CD14-positive monocyte (primary cell): ENCODE measurements at regions not wholly inside any gene's neighbourhood (a gene's known extent, or its start where the extent isn't known, plus 50 kb on each side); places are given as distances from the start of the nearest gene placed in this dataset.

ENCODE experiments used
- DNase-seq, 3 donors: peaks; one replicate each; pipeline ENCODE4 v3.0.0-alpha.2; 2011 to 2022
- H2AFZ ChIP-seq: 2 replicates; pipeline ENCODE4 v1.6.0; 2012; ENCODE audit warnings: mild to moderate bottlenecking, low read depth, low read length, inconsistent platforms; ENCODE audit not compliant: insufficient read depth, poor library complexity, severe bottlenecking
- H3K27ac ChIP-seq, 2 donors: 1 replicate in 1 of 2; 2 replicates in 1 of 2; pipeline ENCODE4 v1.5.1; 2012 to 2013; ENCODE audit warnings: low read length in 2 of 2, control low read depth in 1 of 2, inconsistent platforms in 1 of 2, low read depth in 1 of 2, mild to moderate bottlenecking in 1 of 2
- H3K27me3 ChIP-seq, 2 donors: one replicate each; pipeline versions ENCODE4 v1.6.0 to v1.6.1; 2011 to 2013; ENCODE audit warnings: low read length in 2 of 2; ENCODE audit not compliant: control insufficient read depth in 2 of 2, insufficient read depth in 2 of 2
- H3K36me3 ChIP-seq, 2 donors: replicated peaks in 1 of 2; 1 replicate in 1 of 2; 2 replicates in 1 of 2; pipeline versions ENCODE4 v1.5.1 to v1.6.1; 2012 to 2013; ENCODE audit warnings: low read length in 2 of 2, control low read depth in 1 of 2, inconsistent platforms in 1 of 2, mild to moderate bottlenecking in 1 of 2; ENCODE audit not compliant: insufficient read depth in 2 of 2, control insufficient read depth in 1 of 2
- H3K4me1 ChIP-seq, 2 donors: 1 replicate in 1 of 2; 2 replicates in 1 of 2; pipeline versions ENCODE4 v1.5.1 to v1.6.1; 2012 to 2013; ENCODE audit warnings: low read length in 2 of 2, control low read depth in 1 of 2, inconsistent platforms in 1 of 2, mild to moderate bottlenecking in 1 of 2, moderate library complexity in 1 of 2; ENCODE audit not compliant: insufficient read depth in 2 of 2, control insufficient read depth in 1 of 2
- H3K4me2 ChIP-seq: replicated peaks from 2 replicates; pipeline ENCODE3; 2012; ENCODE audit warnings: low read length, moderate library complexity, mild to moderate bottlenecking; ENCODE audit not compliant: poor library complexity, severe bottlenecking; ENCODE audit errors: extremely low read depth
- H3K4me3 ChIP-seq, 3 experiments: fragments of 200-600 bp in 1 of 3; sonication (generic) in 1 of 3; replicated peaks in 1 of 3; 1 replicate in 2 of 3; 2 replicates in 1 of 3; pipeline ENCODE4 v1.5.1; 2011 to 2013; ENCODE audit warnings: low read length in 3 of 3, mild to moderate bottlenecking in 3 of 3, control low read depth in 2 of 3, low read depth in 2 of 3, inconsistent platforms in 1 of 3, moderate library complexity in 1 of 3
- H3K79me2 ChIP-seq: 2 replicates; pipeline ENCODE4 v1.6.0; 2012; ENCODE audit warnings: mild to moderate bottlenecking, control low read depth, inconsistent platforms, low read length, moderate library complexity; ENCODE audit not compliant: insufficient read depth
- H3K9ac ChIP-seq: 2 replicates; pipeline ENCODE4 v1.6.0; 2017; ENCODE audit warnings: low read length, mild to moderate bottlenecking; ENCODE audit not compliant: insufficient read depth, poor library complexity, severe bottlenecking
- H3K9me3 ChIP-seq, 2 donors: replicated peaks in 1 of 2; 1 replicate in 1 of 2; 2 replicates in 1 of 2; pipeline versions ENCODE4 v1.5.1 to v1.6.1; 2012 to 2013; ENCODE audit warnings: low read length in 2 of 2, control low read depth in 1 of 2; ENCODE audit not compliant: control insufficient read depth in 1 of 2, insufficient read depth in 1 of 2
- H4K20me1 ChIP-seq: 2 replicates; pipeline ENCODE4 v1.6.0; 2012; ENCODE audit warnings: mild to moderate bottlenecking, low read length, control low read depth, moderate library complexity; ENCODE audit not compliant: insufficient read depth
- H3K27ac Mint-ChIP-seq, 7 donors: one replicate each; pipeline ENCODE4 v1.8.0; 2020; ENCODE audit warnings: mild to moderate bottlenecking in 7 of 7, mixed read lengths in 7 of 7, moderate library complexity in 6 of 7, inconsistent platforms in 2 of 7
- H3K27me3 Mint-ChIP-seq, 3 donors: one replicate each; pipeline ENCODE4 v1.8.0; 2021 to 2022; ENCODE audit warnings: low read depth in 3 of 3, mild to moderate bottlenecking in 3 of 3, mixed read lengths in 3 of 3, moderate library complexity in 3 of 3, inconsistent platforms in 1 of 3
- H3K36me3 Mint-ChIP-seq, 2 donors: one replicate each; pipeline ENCODE4 v1.8.0; 2020; ENCODE audit warnings: mixed read lengths in 2 of 2, inconsistent platforms in 1 of 2, mild to moderate bottlenecking in 1 of 2
- H3K4me1 Mint-ChIP-seq: one replicate; pipeline ENCODE4 v1.8.0; 2020; ENCODE audit warnings: mild to moderate bottlenecking, mixed read lengths
- H3K4me3 Mint-ChIP-seq, 2 donors: one replicate each; pipeline ENCODE4 v1.8.0; 2020; ENCODE audit warnings: mild to moderate bottlenecking in 2 of 2, mixed read lengths in 2 of 2, moderate library complexity in 1 of 2
- H3K9me3 Mint-ChIP-seq, 7 donors: one replicate each; pipeline ENCODE4 v1.8.0; 2020 to 2022; ENCODE audit warnings: mixed read lengths in 7 of 7, mild to moderate bottlenecking in 6 of 7, moderate library complexity in 6 of 7, inconsistent platforms in 2 of 7
- WGBS: methylation state at CpG from one replicate; pipeline ENCODE4 v1.1.5; 2013; ENCODE audit warnings: missing lambda C conversion rate; ENCODE audit not compliant: insufficient coverage; 5-methylcytosine and 5-hydroxymethylcytosine counted together
- intact Hi-C, 2 donors: fragments of 100-400 bp; cut with micrococcal nuclease; formaldehyde crosslinking; loops; one replicate each; pipeline versions ENCODE4 v1.15.0 to v1.15.1; 2023
- TF ChIP-seq, protein P1 (sequence below): fragments of 200-600 bp; IDR thresholded peaks from one replicate; pipeline ENCODE4 v1.8.0; 2022; ENCODE audit warnings: antibody characterized with exemption, mild to moderate bottlenecking

DNA sequence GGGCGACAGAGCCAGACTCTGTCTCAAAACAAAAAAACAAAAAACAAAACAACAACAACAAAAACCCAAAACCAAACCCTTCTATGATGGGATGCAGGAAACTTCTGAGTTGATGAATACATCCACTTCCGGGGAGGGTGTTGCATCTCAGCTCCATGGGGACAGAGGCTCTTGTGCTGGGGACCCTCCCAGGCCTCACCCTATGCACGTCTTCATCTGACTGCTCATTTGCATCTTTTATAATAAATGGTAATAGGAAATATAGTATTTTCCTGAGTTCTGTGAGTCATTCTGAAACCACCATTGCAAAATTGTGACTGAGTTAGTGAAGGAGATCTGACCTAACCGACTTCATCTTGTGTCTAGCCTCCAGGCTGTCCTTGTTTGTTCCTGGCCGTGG, 109.5 kb upstream of the SLC28A3 start:
- TF ChIP-seq, protein P1, sequence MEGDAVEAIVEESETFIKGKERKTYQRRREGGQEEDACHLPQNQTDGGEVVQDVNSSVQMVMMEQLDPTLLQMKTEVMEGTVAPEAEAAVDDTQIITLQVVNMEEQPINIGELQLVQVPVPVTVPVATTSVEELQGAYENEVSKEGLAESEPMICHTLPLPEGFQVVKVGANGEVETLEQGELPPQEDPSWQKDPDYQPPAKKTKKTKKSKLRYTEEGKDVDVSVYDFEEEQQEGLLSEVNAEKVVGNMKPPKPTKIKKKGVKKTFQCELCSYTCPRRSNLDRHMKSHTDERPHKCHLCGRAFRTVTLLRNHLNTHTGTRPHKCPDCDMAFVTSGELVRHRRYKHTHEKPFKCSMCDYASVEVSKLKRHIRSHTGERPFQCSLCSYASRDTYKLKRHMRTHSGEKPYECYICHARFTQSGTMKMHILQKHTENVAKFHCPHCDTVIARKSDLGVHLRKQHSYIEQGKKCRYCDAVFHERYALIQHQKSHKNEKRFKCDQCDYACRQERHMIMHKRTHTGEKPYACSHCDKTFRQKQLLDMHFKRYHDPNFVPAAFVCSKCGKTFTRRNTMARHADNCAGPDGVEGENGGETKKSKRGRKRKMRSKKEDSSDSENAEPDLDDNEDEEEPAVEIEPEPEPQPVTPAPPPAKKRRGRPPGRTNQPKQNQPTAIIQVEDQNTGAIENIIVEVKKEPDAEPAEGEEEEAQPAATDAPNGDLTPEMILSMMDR, result no peak
- WGBS, result 51% methylated on average over 2 of the region's 5 CpGs
- DNase-seq, result no peak

DNA sequence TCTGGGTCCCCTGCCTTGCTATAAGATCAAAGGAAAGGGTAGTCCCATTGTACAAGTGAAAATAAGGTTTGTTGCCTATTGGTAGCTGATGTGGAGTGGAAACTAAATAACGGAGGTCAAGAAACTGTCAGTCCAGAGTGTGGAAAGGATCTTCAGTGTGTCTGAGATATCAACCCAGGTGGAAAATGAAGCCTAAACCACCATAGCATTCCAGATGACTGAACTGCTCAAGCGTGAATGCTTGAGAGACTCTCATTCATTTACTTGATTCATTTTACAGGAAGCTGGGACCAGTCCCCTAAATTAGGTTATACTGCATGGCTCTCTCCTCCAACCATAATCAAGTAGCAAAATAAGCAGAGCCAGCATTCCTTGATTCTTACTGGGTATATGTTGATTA, 116.0 kb upstream of the SLC28A3 start:
- Mint-ChIP-seq H3K27me3 (peaks cover 2 to 5% (median 2%) of the 10 kb centered on the region in 3 donors), H3K27ac (no peak overlapping the region), H3K4me3 (no peak overlapping the region), H3K4me1 (no peaks in the 10 kb centered on the region), H3K9me3 (peaks cover 0 to 7% (median 5%) of the 10 kb centered on the region in 7 donors), H3K36me3 (no peaks in the 10 kb centered on the region)
- TF ChIP-seq, protein P1, result no peak
- Histone ChIP-seq H3K9ac (no peak overlapping the region), H3K4me2 (no peak overlapping the region), H3K4me1 (no peaks in the 10 kb centered on the region), H4K20me1 (no peaks in the 10 kb centered on the region), H2AFZ (no peak overlapping the region), H3K4me3 (no peak overlapping the region), H3K36me3 (no peaks in the 10 kb centered on the region), H3K9me3 (no peaks in the 10 kb centered on the region), H3K79me2 (no peaks in the 10 kb centered on the region), H3K27me3 (no peaks in the 10 kb centered on the region), H3K27ac (no peak overlapping the region)
- WGBS, result 100% methylated on average over 1 of the region's 2 CpGs
- intact Hi-C loops, result no loop called here
- no peak for DNase-seq

More for the DNA sequence above, 109.5 kb upstream of the SLC28A3 start:
- peaks cover 3 to 7% (median 4%) of the 10 kb centered on the region in 3 donors for H3K27me3 Mint-ChIP-seq
- H3K4me1 Mint-ChIP-seq, result no peaks in the 10 kb centered on the region
- no peaks in the 10 kb centered on the region for H3K9me3 ChIP-seq
- H3K4me1 ChIP-seq, result no peaks in the 10 kb centered on the region
- H3K79me2 ChIP-seq, result no peaks in the 10 kb centered on the region
- no peak overlapping the region for H3K9ac ChIP-seq
- H3K36me3 ChIP-seq, result no peaks in the 10 kb centered on the region
- no peaks in the 10 kb centered on the region for H3K36me3 Mint-ChIP-seq
- no peaks in the 10 kb centered on the region for H4K20me1 ChIP-seq
- H3K27ac ChIP-seq, result no peak overlapping the region
- H3K4me3 Mint-ChIP-seq, result no peak overlapping the region
- H3K4me2 ChIP-seq, result no peak overlapping the region
- H3K4me3 ChIP-seq, result no peak overlapping the region
- H3K27ac Mint-ChIP-seq, result no peak overlapping the region
- intact Hi-C loops, result no loop called here
- H3K27me3 ChIP-seq, result no peaks in the 10 kb centered on the region
- H3K9me3 Mint-ChIP-seq, result peaks cover 0 to 2% (median 0%) of the 10 kb centered on the region in 7 donors
- no peak overlapping the region for H2AFZ ChIP-seq
